NCI-H748 (cell line): ENCODE measurements at regions not wholly inside any gene's neighbourhood (a gene's known extent, or its start where the extent isn't known, plus 50 kb on each side); places are given as distances from the start of the nearest gene placed in this dataset.
A peak's percentile ranks its signal among the peaks of the same experiment; 100 is the strongest.

Experiments
- DNase-seq: peaks from one replicate; lab custom pipeline; 2025; ENCODE audit not compliant: unreplicated experiment; lab: John Stamatoyannopoulos, UW

GRCh38 chr10:64067009-64067606 lies 545.9 kb downstream of the REEP3 start:
- no peak for DNase-seq

GRCh38 chr10:64067859-64068258 lies 546.7 kb downstream of the REEP3 start:
- DNase-seq: no peak

- DNase-seq: no peak
Measured at GRCh38 chr10:64070241-64070640, 549.0 kb downstream of the REEP3 start.

- no peak for DNase-seq
Measured at GRCh38 chr10:64071218-64071617, 550.0 kb downstream of the REEP3 start.

- no peak for DNase-seq
Measured at GRCh38 chr10:64075604-64076003, 554.4 kb downstream of the REEP3 start.

- DNase-seq: no peak
Measured at GRCh38 chr10:64076322-64076940, 555.2 kb downstream of the REEP3 start.

- no peak for DNase-seq
Measured at GRCh38 chr10:64079341-64079740, 558.1 kb downstream of the REEP3 start.

- DNase-seq: no peak
Measured at GRCh38 chr10:64080071-64080470, 558.9 kb downstream of the REEP3 start.

GRCh38 chr10:64081947-64082482 lies 560.8 kb downstream of the REEP3 start:
- DNase-seq: no peak

- no peak for DNase-seq
Measured at GRCh38 chr10:64086083-64086767, 565.0 kb downstream of the REEP3 start.

- no peak for DNase-seq
Measured at GRCh38 chr10:64089648-64090047, 568.4 kb downstream of the REEP3 start.

- DNase-seq: no peak
Measured at GRCh38 chr10:64090865-64091264, 569.7 kb downstream of the REEP3 start.

GRCh38 chr10:64091897-64092296 lies 570.7 kb downstream of the REEP3 start:
- peak; percentile 27 for DNase-seq

- no peak for DNase-seq
Measured at GRCh38 chr10:64093304-64093703, 572.1 kb downstream of the REEP3 start.

GRCh38 chr10:64093946-64094535 lies 572.8 kb downstream of the REEP3 start:
- DNase-seq: no peak

- DNase-seq: no peak
Measured at GRCh38 chr10:64096941-64097340, 575.7 kb downstream of the REEP3 start.

GRCh38 chr10:64097391-64098122 lies 576.4 kb downstream of the REEP3 start:
- DNase-seq: no peak

GRCh38 chr10:64098994-64099393 lies 577.8 kb downstream of the REEP3 start:
- DNase-seq: no peak

GRCh38 chr10:64101606-64102263 lies 580.5 kb downstream of the REEP3 start:
- peak; percentile 3 for DNase-seq

GRCh38 chr10:64102264-64102633 lies 581.0 kb downstream of the REEP3 start:
- DNase-seq: no peak

- no peak for DNase-seq
Measured at GRCh38 chr10:64102916-64103315, 581.7 kb downstream of the REEP3 start.
